HEK293 (cell line): ENCODE measurements at regions not wholly inside any gene's neighbourhood (a gene's known extent, or its start where the extent isn't known, plus 50 kb on each side); places are given as distances from the start of the nearest gene placed in this dataset.

Source experiments
- CTCF ChIA-PET: fragments of 350-600 bp; formaldehyde crosslinking; extraction: SDS; loops from one replicate; lab custom pipeline; 2021; ENCODE audit warnings: antibody characterized with exemption; lab: Yijun Ruan, JAX
- POLR2A ChIA-PET: fragments of 300-600 bp; formaldehyde crosslinking; extraction: SDS; loops from one replicate; lab custom pipeline; 2020; ENCODE audit warnings: antibody characterized with exemption, inconsistent platforms; lab: Yijun Ruan, JAX
- H3K27ac ChIP-seq: fragments of 200-500 bp; sonication (Bioruptor generic); 2 replicates; pipeline ENCODE4 v1.5.1; 2014; ENCODE audit warnings: low read depth, low read length, control low read depth, inconsistent platforms; ENCODE audit errors: extremely low read depth
- H3K36me3 ChIP-seq, 2 experiments: fragments of 200-500 bp in 1 of 2; sonication (Bioruptor generic) in 1 of 2; 1 replicate in 1 of 2; 2 replicates in 1 of 2; pipeline ENCODE4 v1.5.1; 2014 to 2017; ENCODE audit warnings: inconsistent platforms in 2 of 2, low read length in 2 of 2; ENCODE audit not compliant: control insufficient read depth in 2 of 2, insufficient read depth in 1 of 2
- H3K4me1 ChIP-seq: fragments of 200-500 bp; sonication (Bioruptor generic); 2 replicates; pipeline ENCODE4 v1.5.1; 2014; ENCODE audit warnings: mild to moderate bottlenecking, low read length, inconsistent platforms; ENCODE audit not compliant: control insufficient read depth, insufficient read depth
- H3K4me3 ChIP-seq: 2 replicates; pipeline ENCODE4 v1.5.1; 2011; ENCODE audit warnings: low read depth, mild to moderate bottlenecking, control low read depth, low read length, moderate library complexity
- H3K9me3 ChIP-seq: fragments of 200-500 bp; sonication (Bioruptor generic); 2 replicates; pipeline ENCODE4 v1.5.1; 2014; ENCODE audit warnings: low read depth, low read length, inconsistent platforms; ENCODE audit not compliant: control insufficient read depth, insufficient read depth
- BCL11A ChIP-seq: fragments of 450-650 bp; formaldehyde crosslinking; IDR thresholded peaks from 2 replicates; pipeline ENCODE4 v1.5.1; 2016; ENCODE audit warnings: low read depth, missing biosample characterization, missing genetic modification characterization
- HOXC10 ChIP-seq: sonication (generic); formaldehyde crosslinking; IDR thresholded peaks from 2 replicates; pipeline ENCODE4 v1.8.1; 2023; ENCODE audit warnings: mild to moderate bottlenecking, missing genetic modification reagents
- MYNN ChIP-seq: fragments of 450-650 bp; formaldehyde crosslinking; IDR thresholded peaks from 2 replicates; pipeline ENCODE4 v1.5.1; 2016; ENCODE audit warnings: missing biosample characterization, missing genetic modification characterization, borderline replicate concordance
- ZFP3 ChIP-seq: fragments of 450-650 bp; formaldehyde crosslinking; IDR thresholded peaks from 2 replicates; pipeline ENCODE4 v1.5.1; 2016; ENCODE audit warnings: low read depth, missing biosample characterization, missing genetic modification characterization
- ZNF132 ChIP-seq: fragments of 450-650 bp; formaldehyde crosslinking; IDR thresholded peaks from 2 replicates; pipeline ENCODE4 v1.5.1; 2017; ENCODE audit warnings: missing biosample characterization, missing genetic modification characterization, borderline replicate concordance
- ZNF16 ChIP-seq: fragments of 450-650 bp; formaldehyde crosslinking; IDR thresholded peaks from 2 replicates; pipeline ENCODE4 v1.5.1; 2016; ENCODE audit warnings: low read depth, missing biosample characterization, missing genetic modification characterization
- ZNF169 ChIP-seq: fragments of 450-650 bp; formaldehyde crosslinking; IDR thresholded peaks from 2 replicates; pipeline ENCODE4 v1.5.1; 2016; ENCODE audit warnings: missing biosample characterization, missing genetic modification characterization
- ZNF2 ChIP-seq: fragments of 450-650 bp; formaldehyde crosslinking; IDR thresholded peaks from 2 replicates; pipeline ENCODE4 v1.5.1; 2016; ENCODE audit warnings: missing biosample characterization, missing genetic modification characterization
- ZNF274 ChIP-seq, 2 experiments: fragments of 200-500 bp in 1 of 2; fragments of 450-650 bp in 1 of 2; sonication (Bioruptor generic) in 1 of 2; formaldehyde crosslinking in 1 of 2; IDR thresholded peaks; 2 replicates each; pipeline versions ENCODE4 v1.5.1 to v1.6.1; 2014 to 2016; ENCODE audit warnings: borderline replicate concordance in 1 of 2, inconsistent platforms in 1 of 2, low read length in 1 of 2, missing biosample characterization in 1 of 2, missing genetic modification characterization in 1 of 2
- ZNF280D ChIP-seq: fragments of 450-650 bp; formaldehyde crosslinking; IDR thresholded peaks from 2 replicates; pipeline ENCODE4 v1.5.1; 2016; ENCODE audit warnings: missing biosample characterization, missing genetic modification characterization
- ZNF362 ChIP-seq: fragments of 450-650 bp; formaldehyde crosslinking; IDR thresholded peaks from 2 replicates; pipeline ENCODE4 v1.5.1; 2016; ENCODE audit warnings: missing biosample characterization, missing genetic modification characterization
- ZNF416 ChIP-seq: fragments of 450-650 bp; formaldehyde crosslinking; IDR thresholded peaks from 2 replicates; pipeline ENCODE4 v1.5.1; 2016; ENCODE audit warnings: missing biosample characterization, missing genetic modification characterization
- ZNF830 ChIP-seq: fragments of 450-650 bp; IDR thresholded peaks from 2 replicates; pipeline ENCODE4 v1.5.0; 2018; ENCODE audit warnings: missing biosample characterization, missing genetic modification characterization, low read depth, mild to moderate bottlenecking, moderate library complexity
- TF ChIP-seq, protein P1 (sequence below): sonication (generic); formaldehyde crosslinking; IDR thresholded peaks from 2 replicates; pipeline ENCODE4 v1.8.1; 2022; ENCODE audit warnings: mild to moderate bottlenecking, moderate library complexity, missing genetic modification reagents
- TF ChIP-seq, protein P2 (sequence below): fragments of 450-650 bp; formaldehyde crosslinking; IDR thresholded peaks from 2 replicates; pipeline ENCODE4 v1.5.1; 2017; ENCODE audit warnings: missing biosample characterization, mild to moderate bottlenecking, missing genetic modification characterization, moderate library complexity
- TF ChIP-seq, protein P3 (sequence below): fragments of 450-650 bp; formaldehyde crosslinking; IDR thresholded peaks from 2 replicates; pipeline ENCODE4 v1.5.1; 2016; ENCODE audit warnings: missing biosample characterization, missing genetic modification characterization, low read depth

DNA sequence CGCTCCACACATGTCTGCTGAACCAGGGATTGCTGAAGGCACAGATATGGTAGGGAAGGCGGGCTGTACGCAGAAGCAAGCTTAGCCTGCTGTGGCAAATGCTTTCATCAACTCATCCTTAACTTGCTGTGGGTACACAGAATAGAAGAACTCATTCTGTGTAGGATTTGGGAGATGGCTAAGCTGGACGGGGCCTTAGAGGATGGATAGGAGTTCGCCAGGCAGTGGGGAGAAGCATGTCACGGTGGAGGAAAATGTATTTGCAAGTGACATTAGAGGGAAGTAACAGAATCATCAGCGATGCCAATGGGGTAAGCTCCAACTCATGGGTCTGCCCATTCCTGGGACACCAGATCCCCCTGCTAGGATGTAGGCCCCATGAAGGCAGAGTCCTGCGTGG, 96.7 kb upstream of the SMIM21 start:
- no peak overlapping the region for H3K4me3 ChIP-seq
- CTCF ChIA-PET: interaction anchor here (0.6 kb wide), 1 partner anchor 1175 kb away, joined by 3 read pairs; no protein-coding TSS in a partner anchor
- H3K4me1 ChIP-seq: no peaks in the 10 kb centered on the region
- POLR2A ChIA-PET: no interaction called here
- no peaks in the 10 kb centered on the region for H3K9me3 ChIP-seq
- no peak for TF ChIP-seq ZNF280D (tag by site-specific recombination)
- peak; percentile 68 for TF ChIP-seq ZFP3 (tag by site-specific recombination)
- TF ChIP-seq ZNF132 (tag by site-specific recombination): no peak
- TF ChIP-seq ZNF2 (tag by site-specific recombination): no peak
- no peak for TF ChIP-seq ZNF830 (tag by site-specific recombination)
- no peak for TF ChIP-seq BCL11A
- H3K36me3 ChIP-seq: no peaks in the 10 kb centered on the region
- H3K27ac ChIP-seq: no peak overlapping the region

DNA sequence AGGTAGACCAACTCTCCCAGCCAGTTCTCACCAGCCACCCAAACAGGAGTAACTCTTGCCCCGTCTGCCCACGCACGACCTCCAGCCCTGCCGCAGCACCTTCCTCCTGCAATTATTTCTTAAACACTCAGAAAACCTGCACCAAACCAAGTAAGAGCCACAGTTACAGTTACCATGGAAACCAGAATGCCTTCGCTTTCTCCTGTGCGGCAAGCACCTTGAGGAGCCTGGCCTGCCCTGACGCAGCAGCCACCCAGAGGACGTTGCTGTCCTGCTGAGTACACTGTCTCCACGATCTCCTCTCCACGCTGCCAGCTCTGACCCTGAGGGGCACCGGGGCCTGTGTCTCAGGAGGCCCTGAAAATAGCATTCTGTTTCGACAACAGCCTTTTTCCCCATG, 94.3 kb upstream of the SMIM21 start:
- H3K4me1 ChIP-seq: no peaks in the 10 kb centered on the region
- no peaks in the 10 kb centered on the region for H3K9me3 ChIP-seq
- ChIA-PET CTCF (no interaction called here), POLR2A (no interaction called here)
- no peak overlapping the region for H3K4me3 ChIP-seq
- TF ChIP-seq ZNF274 (IDR thresholded peaks at IDR 0.05; ENCODE audit: low read length): no peak
- no peak for TF ChIP-seq ZNF274 (tag by site-specific recombination; IDR thresholded peaks at IDR 0.05; ENCODE audit: borderline replicate concordance)
- TF ChIP-seq, protein P1, sequence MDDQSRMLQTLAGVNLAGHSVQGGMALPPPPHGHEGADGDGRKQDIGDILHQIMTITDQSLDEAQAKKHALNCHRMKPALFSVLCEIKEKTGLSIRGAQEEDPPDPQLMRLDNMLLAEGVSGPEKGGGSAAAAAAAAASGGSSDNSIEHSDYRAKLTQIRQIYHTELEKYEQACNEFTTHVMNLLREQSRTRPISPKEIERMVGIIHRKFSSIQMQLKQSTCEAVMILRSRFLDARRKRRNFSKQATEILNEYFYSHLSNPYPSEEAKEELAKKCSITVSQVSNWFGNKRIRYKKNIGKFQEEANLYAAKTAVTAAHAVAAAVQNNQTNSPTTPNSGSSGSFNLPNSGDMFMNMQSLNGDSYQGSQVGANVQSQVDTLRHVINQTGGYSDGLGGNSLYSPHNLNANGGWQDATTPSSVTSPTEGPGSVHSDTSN (CRISPR knock-in tag): no peak
- TF ChIP-seq ZNF169 (tag by site-specific recombination): no peak
- no peak for TF ChIP-seq ZNF416 (tag by site-specific recombination)
- TF ChIP-seq ZNF16 (tag by site-specific recombination): no peak
- TF ChIP-seq, protein P2, sequence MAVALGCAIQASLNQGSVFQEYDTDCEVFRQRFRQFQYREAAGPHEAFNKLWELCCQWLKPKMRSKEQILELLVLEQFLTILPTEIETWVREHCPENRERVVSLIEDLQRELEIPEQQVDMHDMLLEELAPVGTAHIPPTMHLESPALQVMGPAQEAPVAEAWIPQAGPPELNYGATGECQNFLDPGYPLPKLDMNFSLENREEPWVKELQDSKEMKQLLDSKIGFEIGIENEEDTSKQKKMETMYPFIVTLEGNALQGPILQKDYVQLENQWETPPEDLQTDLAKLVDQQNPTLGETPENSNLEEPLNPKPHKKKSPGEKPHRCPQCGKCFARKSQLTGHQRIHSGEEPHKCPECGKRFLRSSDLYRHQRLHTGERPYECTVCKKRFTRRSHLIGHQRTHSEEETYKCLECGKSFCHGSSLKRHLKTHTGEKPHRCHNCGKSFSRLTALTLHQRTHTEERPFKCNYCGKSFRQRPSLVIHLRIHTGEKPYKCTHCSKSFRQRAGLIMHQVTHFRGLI (tag by site-specific recombination): no peak
- TF ChIP-seq, protein P3, sequence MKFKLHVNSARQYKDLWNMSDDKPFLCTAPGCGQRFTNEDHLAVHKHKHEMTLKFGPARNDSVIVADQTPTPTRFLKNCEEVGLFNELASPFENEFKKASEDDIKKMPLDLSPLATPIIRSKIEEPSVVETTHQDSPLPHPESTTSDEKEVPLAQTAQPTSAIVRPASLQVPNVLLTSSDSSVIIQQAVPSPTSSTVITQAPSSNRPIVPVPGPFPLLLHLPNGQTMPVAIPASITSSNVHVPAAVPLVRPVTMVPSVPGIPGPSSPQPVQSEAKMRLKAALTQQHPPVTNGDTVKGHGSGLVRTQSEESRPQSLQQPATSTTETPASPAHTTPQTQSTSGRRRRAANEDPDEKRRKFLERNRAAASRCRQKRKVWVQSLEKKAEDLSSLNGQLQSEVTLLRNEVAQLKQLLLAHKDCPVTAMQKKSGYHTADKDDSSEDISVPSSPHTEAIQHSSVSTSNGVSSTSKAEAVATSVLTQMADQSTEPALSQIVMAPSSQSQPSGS (tag by site-specific recombination): no peak
- TF ChIP-seq MYNN: no peak
- TF ChIP-seq HOXC10 (CRISPR knock-in tag): no peak
- TF ChIP-seq ZNF830 (tag by site-specific recombination): no peak
- TF ChIP-seq ZNF362 (tag by site-specific recombination): no peak
- no peak overlapping the region for H3K27ac ChIP-seq
- H3K36me3 ChIP-seq: no peaks in the 10 kb centered on the region
